PC-3 (cell line): ENCODE measurements at regions not wholly inside any gene's neighbourhood (a gene's known extent, or its start where the extent isn't known, plus 50 kb on each side); places are given as distances from the start of the nearest gene placed in this dataset.

ENCODE experiments used
- CTCF ChIP-seq: fragments of 300-600 bp; sonication (generic); conservative IDR thresholded peaks from 2 replicates; pipeline ENCODE4 v1.5.1; 2017; ENCODE audit warnings: antibody characterized with exemption, low read depth, mild to moderate bottlenecking, low read length
- EZH2 ChIP-seq: fragments of 300-600 bp; sonication (generic); IDR thresholded peaks from one replicate; pipeline ENCODE4 v1.6.1; 2017; ENCODE audit warnings: antibody characterized with exemption, mild to moderate bottlenecking, low read length; ENCODE audit not compliant: unreplicated experiment
- EZH2phosphoT487 ChIP-seq: fragments of 300-600 bp; sonication (generic); IDR thresholded peaks from 2 replicates; pipeline ENCODE4 v1.6.1; 2018; ENCODE audit warnings: mild to moderate bottlenecking, antibody characterized with exemption, low read length, borderline replicate concordance

- TF ChIP-seq CTCF: no peak
- no peak for TF ChIP-seq EZH2
- TF ChIP-seq EZH2phosphoT487: no peak
Measured at GRCh38 chr5:57398413-57399093, 84.1 kb downstream of the ACTBL2 start.
